Endodermal cell (in vitro differentiated cells): ENCODE measurements at regions not wholly inside any gene's neighbourhood (a gene's known extent, or its start where the extent isn't known, plus 50 kb on each side); places are given as distances from the start of the nearest gene placed in this dataset.

Experiments used
- DNase-seq: peaks from one replicate; pipeline ENCODE4 v3.0.0-alpha.2; 2017
- H3K27ac ChIP-seq: 2 replicates; pipeline ENCODE4 v1.5.1; 2013; ENCODE audit warnings: mild to moderate bottlenecking, low read depth, low read length, moderate library complexity
- H3K27me3 ChIP-seq: 2 replicates; pipeline ENCODE4 v1.6.1; 2013; ENCODE audit warnings: mild to moderate bottlenecking, low read length, moderate library complexity; ENCODE audit not compliant: insufficient read depth, control insufficient read depth, poor library complexity, severe bottlenecking
- H3K36me3 ChIP-seq: 2 replicates; pipeline ENCODE4 v1.7.0; 2013; ENCODE audit warnings: mild to moderate bottlenecking, low read length, moderate library complexity; ENCODE audit not compliant: control insufficient read depth, insufficient read depth
- H3K4me1 ChIP-seq: one replicate; pipeline ENCODE4 v1.7.0; 2013; ENCODE audit warnings: low read length; ENCODE audit not compliant: control insufficient read depth, insufficient read depth
- H3K4me3 ChIP-seq: 2 replicates; pipeline ENCODE4 v1.5.1; 2013; ENCODE audit warnings: mild to moderate bottlenecking, low read length, moderate library complexity
- H3K9ac ChIP-seq: 2 replicates; pipeline ENCODE4 v1.6.1; 2013; ENCODE audit warnings: mild to moderate bottlenecking, low read length, moderate library complexity; ENCODE audit not compliant: poor library complexity, severe bottlenecking; ENCODE audit errors: extremely low read depth
- H3K9me3 ChIP-seq: 2 replicates; pipeline ENCODE4 v1.6.1; 2013; ENCODE audit warnings: mild to moderate bottlenecking, low read length, moderate library complexity; ENCODE audit not compliant: control insufficient read depth
- H3K27ac Mint-ChIP-seq: 2 replicates; pipeline ENCODE4 v1.8.0; 2020; ENCODE audit warnings: mixed read lengths
- H3K27me3 Mint-ChIP-seq: 2 replicates; pipeline ENCODE4 v1.8.0; 2021; ENCODE audit warnings: mild to moderate bottlenecking, mixed read lengths; ENCODE audit not compliant: insufficient read depth
- H3K36me3 Mint-ChIP-seq: 2 replicates; pipeline ENCODE4 v1.8.0; 2020; ENCODE audit warnings: low read depth, mixed read lengths
- H3K4me1 Mint-ChIP-seq: 2 replicates; pipeline ENCODE4 v1.8.0; 2020; ENCODE audit warnings: mixed read lengths
- H3K4me3 Mint-ChIP-seq: 2 replicates; pipeline ENCODE4 v1.8.0; 2020; ENCODE audit warnings: mild to moderate bottlenecking, moderate library complexity, mixed read lengths
- H3K9me3 Mint-ChIP-seq: 2 replicates; pipeline ENCODE4 v1.8.0; 2020; ENCODE audit warnings: mild to moderate bottlenecking, mixed read lengths
- CTCF ChIP-seq: fragments of 200-600 bp; sonication (generic); conservative IDR thresholded peaks from 2 replicates; pipeline ENCODE4 v1.5.0; 2021; ENCODE audit warnings: antibody characterized with exemption, mild to moderate bottlenecking
- WGBS, 2 experiments: methylation state at CpG; one replicate each; pipeline versions ENCODE4 v1.1.5 to v1.1.7; 2013; ENCODE audit warnings: missing lambda C conversion rate in 2 of 2, mixed read lengths in 1 of 2; ENCODE audit not compliant: insufficient coverage in 1 of 2, insufficient read length in 1 of 2; 5-methylcytosine and 5-hydroxymethylcytosine counted together

- WGBS, 2 experiments, result 86 to 100% methylated on average over 1 of the region's 1 CpG
- Histone ChIP-seq H3K4me1 (peaks cover 16% of the 10 kb centered on the region), H3K27ac (no peak overlapping the region), H3K36me3 (no peaks in the 10 kb centered on the region), H3K9me3 (no peaks in the 10 kb centered on the region), H3K4me3 (no peak overlapping the region), H3K9ac (no peak overlapping the region), H3K27me3 (no peaks in the 10 kb centered on the region)
- H3K27me3 Mint-ChIP-seq, result peaks cover 7% of the 10 kb centered on the region
- no peak overlapping the region for H3K4me3 Mint-ChIP-seq
- no peaks in the 10 kb centered on the region for H3K9me3 Mint-ChIP-seq
- no peak for DNase-seq
- peaks cover 34% of the 10 kb centered on the region for H3K4me1 Mint-ChIP-seq
- TF ChIP-seq CTCF, result no peak
- no peaks in the 10 kb centered on the region for H3K36me3 Mint-ChIP-seq
- no peak overlapping the region for H3K27ac Mint-ChIP-seq
Observed at GRCh38 chr12:93139028-93139665, 210.1 kb upstream of the EEA1 start.

- Histone ChIP-seq H3K27ac (no peak overlapping the region), H3K36me3 (no peaks in the 10 kb centered on the region), H3K9ac (no peak overlapping the region), H3K27me3 (no peaks in the 10 kb centered on the region), H3K9me3 (no peaks in the 10 kb centered on the region), H3K4me1 (peaks cover 10% of the 10 kb centered on the region), H3K4me3 (no peak overlapping the region)
- DNase-seq, result no peak
- 100% methylated on average over 1 of the region's 1 CpG; no CpG with 5 or more reads in 1 of the 2 experiments for WGBS, 2 experiments
- Mint-ChIP-seq H3K27me3 (peaks cover 10% of the 10 kb centered on the region), H3K36me3 (no peaks in the 10 kb centered on the region), H3K27ac (no peak overlapping the region), H3K4me3 (no peak overlapping the region), H3K9me3 (no peaks in the 10 kb centered on the region), H3K4me1 (peaks cover 30% of the 10 kb centered on the region)
- no peak for TF ChIP-seq CTCF
Observed at GRCh38 chr12:93140325-93140724, 211.2 kb upstream of the EEA1 start.

- H3K27me3 ChIP-seq, result no peaks in the 10 kb centered on the region
- H3K4me1 ChIP-seq, result peaks cover 6% of the 10 kb centered on the region
- H3K9ac ChIP-seq, result no peak overlapping the region
- H3K27ac ChIP-seq, result no peak overlapping the region
- Mint-ChIP-seq H3K4me3 (no peak overlapping the region), H3K27ac (no peak overlapping the region), H3K4me1 (peaks cover 26% of the 10 kb centered on the region), H3K27me3 (peaks cover 10% of the 10 kb centered on the region), H3K9me3 (no peaks in the 10 kb centered on the region), H3K36me3 (no peaks in the 10 kb centered on the region)
- 97 to 98% methylated on average over 4 to 6 of the region's 6 CpGs for WGBS, 2 experiments
- no peaks in the 10 kb centered on the region for H3K9me3 ChIP-seq
- TF ChIP-seq CTCF, result no peak
- no peaks in the 10 kb centered on the region for H3K36me3 ChIP-seq
- no peak overlapping the region for H3K4me3 ChIP-seq
- DNase-seq, result no peak
Observed at GRCh38 chr12:93140801-93141200, 211.7 kb upstream of the EEA1 start.
